ENCODE measurements at regions not wholly inside any gene's neighbourhood (a gene's known extent, or its start where the extent isn't known, plus 50 kb on each side); places are given as distances from the start of the nearest gene placed in this dataset.

DNA sequence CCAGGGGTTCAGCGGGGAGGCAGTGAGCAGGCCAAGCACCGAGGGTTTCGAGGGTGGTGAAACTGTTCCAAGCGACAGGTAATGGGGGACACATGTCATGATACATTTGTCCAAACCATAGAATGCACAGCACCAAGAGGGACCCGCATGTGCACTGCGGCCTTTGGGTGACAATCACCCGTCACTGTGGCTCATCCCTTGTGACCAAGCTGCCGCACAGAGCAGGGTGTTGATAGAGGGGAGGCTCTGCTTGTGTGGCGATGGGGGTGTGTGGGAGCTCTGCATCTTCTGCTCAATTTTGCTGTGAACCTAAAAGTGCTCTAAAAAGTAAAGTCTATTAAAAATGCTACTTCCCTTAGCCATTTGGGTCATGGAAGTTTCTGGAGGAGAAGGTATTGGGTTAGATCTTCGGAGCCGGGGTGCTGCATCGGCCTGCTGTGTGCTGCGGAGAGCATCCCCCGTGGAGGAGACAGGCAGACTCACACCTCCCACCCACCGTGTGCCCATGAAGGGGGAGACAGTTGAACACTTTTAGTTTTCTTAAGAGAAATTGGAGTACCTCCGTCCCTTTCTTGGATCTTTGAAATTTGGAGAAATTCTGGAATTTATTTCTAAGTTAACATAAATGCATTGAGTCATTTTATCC lies 280.4 kb upstream of the IRX2 start:
- Histone ChIP-seq H3K4me1 (ENCODE audit: insufficient read depth, low read length, poor library complexity, severe bottlenecking) (no peaks in the 10 kb centered on the region), H3K4me3 (ENCODE audit: low read length, poor library complexity, severe bottlenecking) (no peak overlapping the region), H3K79me2 (ENCODE audit: insufficient read depth, low read length) (no peaks in the 10 kb centered on the region), H3K9ac (ENCODE audit: low read depth, low read length, poor library complexity, severe bottlenecking) (no peak overlapping the region), H3F3A (ENCODE audit: low read depth) (no peaks in the 10 kb centered on the region), H3K4me2 (ENCODE audit: low read depth, low read length, poor library complexity, severe bottlenecking) (no peak overlapping the region), H2AFZ (ENCODE audit: low read length) (no peak overlapping the region), H3K36me3 (ENCODE audit: insufficient read depth, low read length) (no peaks in the 10 kb centered on the region), H3K9me2 (replicated peaks; ENCODE audit: low read depth, low read length) (no peaks in the 10 kb centered on the region), H3K9me3 (ENCODE audit: insufficient read depth, low read depth, low read length) (peaks cover 13% of the 10 kb centered on the region; the same call in 1 of the 2 replicates), H3K27me3 (ENCODE audit: insufficient read depth, low read length, poor library complexity, severe bottlenecking) (no peaks in the 10 kb centered on the region), H4K20me1 (ENCODE audit: insufficient read depth, low read length, poor library complexity, severe bottlenecking) (no peaks in the 10 kb centered on the region)
- TF ChIP-seq, protein P1, sequence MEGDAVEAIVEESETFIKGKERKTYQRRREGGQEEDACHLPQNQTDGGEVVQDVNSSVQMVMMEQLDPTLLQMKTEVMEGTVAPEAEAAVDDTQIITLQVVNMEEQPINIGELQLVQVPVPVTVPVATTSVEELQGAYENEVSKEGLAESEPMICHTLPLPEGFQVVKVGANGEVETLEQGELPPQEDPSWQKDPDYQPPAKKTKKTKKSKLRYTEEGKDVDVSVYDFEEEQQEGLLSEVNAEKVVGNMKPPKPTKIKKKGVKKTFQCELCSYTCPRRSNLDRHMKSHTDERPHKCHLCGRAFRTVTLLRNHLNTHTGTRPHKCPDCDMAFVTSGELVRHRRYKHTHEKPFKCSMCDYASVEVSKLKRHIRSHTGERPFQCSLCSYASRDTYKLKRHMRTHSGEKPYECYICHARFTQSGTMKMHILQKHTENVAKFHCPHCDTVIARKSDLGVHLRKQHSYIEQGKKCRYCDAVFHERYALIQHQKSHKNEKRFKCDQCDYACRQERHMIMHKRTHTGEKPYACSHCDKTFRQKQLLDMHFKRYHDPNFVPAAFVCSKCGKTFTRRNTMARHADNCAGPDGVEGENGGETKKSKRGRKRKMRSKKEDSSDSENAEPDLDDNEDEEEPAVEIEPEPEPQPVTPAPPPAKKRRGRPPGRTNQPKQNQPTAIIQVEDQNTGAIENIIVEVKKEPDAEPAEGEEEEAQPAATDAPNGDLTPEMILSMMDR (conservative IDR thresholded peaks at IDR 0.05; ENCODE audit: low read length), result no peak
- no peak for TF ChIP-seq EZH2phosphoT487 (IDR thresholded peaks at IDR 0.05; ENCODE audit: borderline replicate concordance)

DNA sequence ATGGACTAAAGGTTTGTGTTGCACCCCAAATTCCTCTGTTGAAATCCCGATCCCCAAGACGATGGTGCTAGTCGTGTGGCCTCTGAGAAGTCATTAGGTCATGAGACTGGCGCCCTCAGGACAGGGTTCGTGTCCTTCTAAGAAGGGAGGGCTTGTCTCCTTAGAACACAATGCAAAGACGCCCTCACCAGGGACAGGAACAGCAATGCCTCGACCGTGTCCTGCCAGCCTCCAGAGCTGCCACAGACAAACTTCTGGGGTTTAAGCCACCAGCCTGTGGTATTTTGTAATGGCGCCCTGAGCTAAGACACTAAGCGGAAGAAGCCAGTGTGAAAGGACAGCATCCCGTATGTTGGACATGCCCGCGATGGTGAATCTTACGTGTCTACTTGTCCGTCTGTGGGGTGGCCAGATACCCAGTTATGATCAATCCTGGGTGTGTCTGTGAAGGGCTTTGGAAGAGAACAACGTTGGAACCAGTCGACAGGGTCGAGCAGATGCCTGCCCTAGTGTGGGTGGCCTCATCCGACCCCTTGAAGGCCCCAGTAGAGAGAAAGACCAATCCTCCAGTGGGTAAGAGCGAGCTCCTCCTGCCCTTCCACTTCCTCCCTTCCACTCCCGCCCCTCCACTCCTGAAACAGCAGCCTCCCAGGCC lies 279.2 kb upstream of the IRX2 start:
- H3K9ac ChIP-seq (ENCODE audit: low read depth, low read length, poor library complexity, severe bottlenecking), result no peak overlapping the region

DNA sequence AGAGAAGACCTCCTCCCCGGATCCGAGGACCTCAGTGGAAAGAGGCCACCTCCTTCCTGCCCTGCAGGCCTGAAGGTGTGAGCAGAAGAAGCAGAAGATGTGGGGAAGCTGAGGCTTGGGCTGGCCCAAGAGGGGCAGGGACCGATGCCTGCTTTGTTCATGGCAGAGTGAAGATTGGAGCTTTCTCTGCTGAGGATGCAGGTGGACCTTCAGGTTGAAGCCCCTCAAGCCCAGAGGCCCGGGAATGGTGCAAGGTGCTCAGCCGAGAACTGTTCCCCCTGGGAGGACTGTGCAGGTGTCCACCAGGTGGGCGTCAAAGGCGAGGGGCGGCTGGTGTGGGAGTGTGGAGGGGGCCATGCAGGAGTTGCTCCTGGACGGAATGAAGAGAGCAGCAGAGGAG lies 277.9 kb upstream of the IRX2 start:
- no peak overlapping the region for H3K4me3 ChIP-seq (ENCODE audit: low read length, poor library complexity, severe bottlenecking)
- H3K4me2 ChIP-seq (ENCODE audit: low read depth, low read length, poor library complexity, severe bottlenecking), result no peak overlapping the region
- no peaks in the 10 kb centered on the region for H4K20me1 ChIP-seq (ENCODE audit: insufficient read depth, low read length, poor library complexity, severe bottlenecking)
- H3K9me2 ChIP-seq (replicated peaks; ENCODE audit: low read depth, low read length), result no peaks in the 10 kb centered on the region
- H3K79me2 ChIP-seq (ENCODE audit: insufficient read depth, low read length), result no peaks in the 10 kb centered on the region
- no peak overlapping the region for H2AFZ ChIP-seq (ENCODE audit: low read length)
- TF ChIP-seq, protein P1 (conservative IDR thresholded peaks at IDR 0.05; ENCODE audit: low read length), result no peak
- TF ChIP-seq EZH2phosphoT487 (IDR thresholded peaks at IDR 0.05; ENCODE audit: borderline replicate concordance), result no peak
- no peak overlapping the region for H3K9ac ChIP-seq (ENCODE audit: low read depth, low read length, poor library complexity, severe bottlenecking)
- H3F3A ChIP-seq (ENCODE audit: low read depth), result no peaks in the 10 kb centered on the region
- H3K9me3 ChIP-seq (ENCODE audit: insufficient read depth, low read depth, low read length), result peaks cover 16% of the 10 kb centered on the region; the same call in 1 of the 2 replicates
- no peaks in the 10 kb centered on the region for H3K27me3 ChIP-seq (ENCODE audit: insufficient read depth, low read length, poor library complexity, severe bottlenecking)
- H3K4me1 ChIP-seq (ENCODE audit: insufficient read depth, low read length, poor library complexity, severe bottlenecking), result no peaks in the 10 kb centered on the region
- no peaks in the 10 kb centered on the region for H3K36me3 ChIP-seq (ENCODE audit: insufficient read depth, low read length)

More for the DNA sequence above, 279.2 kb upstream of the IRX2 start:
- no peaks in the 10 kb centered on the region for H3K9me2 ChIP-seq (replicated peaks; ENCODE audit: low read depth, low read length)
- H3F3A ChIP-seq (ENCODE audit: low read depth), result no peaks in the 10 kb centered on the region
- H3K4me1 ChIP-seq (ENCODE audit: insufficient read depth, low read length, poor library complexity, severe bottlenecking), result no peaks in the 10 kb centered on the region
- no peaks in the 10 kb centered on the region for H3K27me3 ChIP-seq (ENCODE audit: insufficient read depth, low read length, poor library complexity, severe bottlenecking)
- no peaks in the 10 kb centered on the region for H3K79me2 ChIP-seq (ENCODE audit: insufficient read depth, low read length)
- peaks cover 13% of the 10 kb centered on the region; the same call in 1 of the 2 replicates for H3K9me3 ChIP-seq (ENCODE audit: insufficient read depth, low read depth, low read length)
- TF ChIP-seq EZH2phosphoT487 (IDR thresholded peaks at IDR 0.05; ENCODE audit: borderline replicate concordance), result no peak
- TF ChIP-seq, protein P1 (conservative IDR thresholded peaks at IDR 0.05; ENCODE audit: low read length), result no peak
- no peak overlapping the region for H3K4me3 ChIP-seq (ENCODE audit: low read length, poor library complexity, severe bottlenecking)
- H3K36me3 ChIP-seq (ENCODE audit: insufficient read depth, low read length), result no peaks in the 10 kb centered on the region
- H4K20me1 ChIP-seq (ENCODE audit: insufficient read depth, low read length, poor library complexity, severe bottlenecking), result no peaks in the 10 kb centered on the region
- no peak overlapping the region for H2AFZ ChIP-seq (ENCODE audit: low read length)
- H3K4me2 ChIP-seq (ENCODE audit: low read depth, low read length, poor library complexity, severe bottlenecking), result no peak overlapping the region

All from Loucy (cell line).